HL-60 (cell line): ENCODE measurements at regions not wholly inside any gene's neighbourhood (a gene's known extent, or its start where the extent isn't known, plus 50 kb on each side); places are given as distances from the start of the nearest gene placed in this dataset.

Experiments used
- GABPA ChIP-seq: IDR thresholded peaks from 2 replicates; pipeline ENCODE4 v1.6.1; 2012; ENCODE audit warnings: low read depth
- POLR2AphosphoS5 ChIP-seq: IDR thresholded peaks from 2 replicates; pipeline ENCODE4 v1.6.1; 2012; ENCODE audit warnings: low read depth
- REST ChIP-seq: IDR thresholded peaks from 2 replicates; pipeline ENCODE4 v1.6.1; 2012; ENCODE audit warnings: low read depth; ENCODE audit not compliant: insufficient replicate concordance
- SPI1 ChIP-seq: IDR thresholded peaks from 2 replicates; pipeline ENCODE4 v1.6.1; 2012; ENCODE audit warnings: low read depth, mild to moderate bottlenecking, borderline replicate concordance
- TF ChIP-seq, protein P1 (sequence below): IDR thresholded peaks from one replicate; pipeline ENCODE4 v1.5.1; 2011; ENCODE audit warnings: low read length, control low read depth, inconsistent platforms; ENCODE audit not compliant: insufficient read depth

- TF ChIP-seq, protein P1, sequence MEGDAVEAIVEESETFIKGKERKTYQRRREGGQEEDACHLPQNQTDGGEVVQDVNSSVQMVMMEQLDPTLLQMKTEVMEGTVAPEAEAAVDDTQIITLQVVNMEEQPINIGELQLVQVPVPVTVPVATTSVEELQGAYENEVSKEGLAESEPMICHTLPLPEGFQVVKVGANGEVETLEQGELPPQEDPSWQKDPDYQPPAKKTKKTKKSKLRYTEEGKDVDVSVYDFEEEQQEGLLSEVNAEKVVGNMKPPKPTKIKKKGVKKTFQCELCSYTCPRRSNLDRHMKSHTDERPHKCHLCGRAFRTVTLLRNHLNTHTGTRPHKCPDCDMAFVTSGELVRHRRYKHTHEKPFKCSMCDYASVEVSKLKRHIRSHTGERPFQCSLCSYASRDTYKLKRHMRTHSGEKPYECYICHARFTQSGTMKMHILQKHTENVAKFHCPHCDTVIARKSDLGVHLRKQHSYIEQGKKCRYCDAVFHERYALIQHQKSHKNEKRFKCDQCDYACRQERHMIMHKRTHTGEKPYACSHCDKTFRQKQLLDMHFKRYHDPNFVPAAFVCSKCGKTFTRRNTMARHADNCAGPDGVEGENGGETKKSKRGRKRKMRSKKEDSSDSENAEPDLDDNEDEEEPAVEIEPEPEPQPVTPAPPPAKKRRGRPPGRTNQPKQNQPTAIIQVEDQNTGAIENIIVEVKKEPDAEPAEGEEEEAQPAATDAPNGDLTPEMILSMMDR: no peak
- no peak for TF ChIP-seq SPI1
- TF ChIP-seq POLR2AphosphoS5: no peak
- no peak for TF ChIP-seq REST
- TF ChIP-seq GABPA: no peak
Measured at GRCh38 chr16:85534536-85535351, 78.4 kb upstream of the GSE1 start.
